Islet precursor cell (in vitro differentiated cells): ENCODE measurements at regions not wholly inside any gene's neighbourhood (a gene's known extent, or its start where the extent isn't known, plus 50 kb on each side); places are given as distances from the start of the nearest gene placed in this dataset.
"Not testable (repeated sequence)": the region's sequence is repeated elsewhere in the genome, so short reads cannot be mapped to it uniquely, and the experiment has no call there.

ENCODE experiments used
- DNase-seq: peaks from one replicate; pipeline ENCODE4 v3.0.0-alpha.2; 2018

DNA sequence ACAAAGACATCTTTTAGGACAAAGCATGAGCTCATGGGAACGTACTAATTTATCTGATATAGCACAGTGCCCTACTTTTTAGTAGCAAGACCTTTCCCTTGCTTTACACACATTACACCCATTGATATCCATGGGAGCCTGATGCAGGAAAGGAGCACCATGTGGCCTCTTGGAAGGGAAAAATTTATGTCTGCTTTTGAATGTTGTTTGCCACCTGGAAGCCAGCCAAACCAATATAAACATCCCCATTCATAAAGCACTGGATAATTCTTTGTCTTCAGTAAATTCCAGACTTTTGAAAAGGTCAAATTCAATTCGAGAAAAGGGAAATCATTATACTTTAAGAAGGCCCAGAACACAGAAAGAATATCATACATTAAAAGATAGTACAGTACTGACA, 152.3 kb upstream of the BEND6 start:
- no peak for DNase-seq

DNA sequence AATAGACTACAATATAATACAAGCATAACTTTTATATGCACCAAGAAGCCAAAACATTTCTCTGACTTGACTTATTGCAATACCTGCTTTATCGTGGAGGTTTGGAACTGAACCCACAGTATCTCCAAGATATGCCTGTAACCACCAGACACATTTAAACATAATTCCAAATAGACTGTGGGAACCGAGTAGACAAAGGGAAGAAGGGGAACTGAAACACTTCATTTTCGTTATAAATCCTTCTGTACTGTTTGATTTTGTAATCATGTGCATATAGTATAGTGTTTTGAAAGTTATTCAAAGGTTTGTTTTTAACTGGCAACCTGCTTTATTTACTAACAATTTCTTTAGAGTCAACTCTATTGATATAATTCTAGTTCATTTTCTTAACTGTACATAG, 154.9 kb upstream of the BEND6 start:
- DNase-seq: no peak

DNA sequence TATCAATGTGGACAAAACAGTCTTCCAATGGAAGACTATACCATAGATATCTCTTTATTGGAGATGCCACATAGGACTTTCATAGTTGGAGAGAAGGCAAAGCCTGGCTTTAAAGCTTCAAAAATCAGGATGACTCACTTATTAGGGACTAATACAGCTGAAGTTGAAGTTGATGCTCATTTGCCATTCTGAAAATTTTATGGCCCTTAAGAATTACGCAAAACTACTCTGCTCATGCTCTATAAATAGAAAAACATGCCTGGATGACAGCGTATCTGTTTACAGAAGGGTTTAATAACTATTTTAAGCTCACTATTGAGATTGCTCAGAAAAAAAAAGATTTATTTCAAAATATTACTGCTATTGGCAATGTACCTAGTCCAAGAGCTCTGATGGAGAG, 155.5 kb upstream of the DST start:
- DNase-seq: no peak

DNA sequence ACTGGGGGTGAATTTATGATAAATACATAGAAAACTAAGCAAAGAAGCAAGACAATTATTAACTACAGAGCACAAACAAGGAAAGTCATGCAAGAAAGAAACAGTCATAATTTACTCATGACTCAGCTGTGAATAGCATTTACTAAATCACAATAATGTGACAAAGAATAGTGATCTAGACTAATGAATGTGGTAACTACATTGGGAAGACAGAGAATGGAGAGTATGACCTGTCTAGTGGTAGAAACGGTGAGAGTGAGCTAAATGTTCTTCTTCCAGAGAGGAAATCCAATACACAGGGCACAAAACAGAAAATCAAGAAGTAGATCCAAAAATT, 153.5 kb upstream of the DST start:
- no peak for DNase-seq

DNA sequence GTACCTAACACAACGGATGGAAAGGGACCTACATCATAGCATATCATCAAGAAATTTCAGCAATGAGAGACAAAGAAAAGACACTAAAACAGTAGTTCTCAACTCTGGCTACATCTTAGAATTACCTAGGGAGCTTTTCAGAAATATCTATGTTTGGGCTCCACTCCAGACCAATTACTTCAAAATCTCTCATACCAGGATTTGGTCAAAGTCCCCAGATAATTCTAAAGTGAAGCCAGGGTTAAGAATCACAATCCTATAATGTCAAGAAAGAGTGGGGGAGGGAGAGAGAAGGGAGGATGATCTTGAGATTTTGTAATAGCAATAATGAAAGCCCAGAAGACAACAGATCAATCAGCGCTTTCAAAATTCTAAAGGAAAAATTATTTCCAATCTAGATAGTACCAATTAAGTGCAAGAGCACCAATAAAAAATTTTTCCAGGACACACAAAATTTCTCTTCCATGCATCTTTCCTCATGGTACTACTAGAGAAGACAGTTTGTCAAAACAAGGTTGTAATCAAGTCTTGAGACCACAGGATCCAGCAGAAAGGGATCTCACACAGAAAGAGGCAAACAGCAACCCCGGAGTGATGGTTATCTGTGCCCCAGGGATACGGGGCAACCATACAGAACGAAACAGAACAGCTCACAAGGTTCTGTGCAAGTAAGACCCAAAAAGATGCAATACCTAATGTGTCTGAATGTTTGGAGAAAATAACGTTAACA, 152.9 kb upstream of the DST start:
- peak; percentile 56 for DNase-seq

DNA sequence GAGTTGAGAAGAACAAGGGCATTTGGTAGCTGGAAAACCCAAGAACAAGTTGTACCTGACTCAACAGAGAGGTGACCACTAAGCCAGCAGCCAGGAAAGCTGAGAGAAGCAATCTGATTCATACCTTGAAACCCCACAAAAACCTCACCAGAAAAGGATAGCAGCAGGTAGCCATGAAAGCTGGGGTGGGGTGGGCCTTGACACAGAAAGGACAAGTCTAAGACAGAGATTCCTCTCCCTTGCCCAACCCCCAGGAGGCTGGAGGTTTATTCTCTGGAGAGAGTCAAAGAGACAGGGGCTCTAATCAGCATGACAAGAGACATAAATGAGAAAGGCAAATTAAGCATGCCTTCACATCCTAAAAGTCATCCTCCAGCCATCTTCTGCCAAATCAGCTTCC, 151.7 kb upstream of the DST start:
- DNase-seq: no peak

DNA sequence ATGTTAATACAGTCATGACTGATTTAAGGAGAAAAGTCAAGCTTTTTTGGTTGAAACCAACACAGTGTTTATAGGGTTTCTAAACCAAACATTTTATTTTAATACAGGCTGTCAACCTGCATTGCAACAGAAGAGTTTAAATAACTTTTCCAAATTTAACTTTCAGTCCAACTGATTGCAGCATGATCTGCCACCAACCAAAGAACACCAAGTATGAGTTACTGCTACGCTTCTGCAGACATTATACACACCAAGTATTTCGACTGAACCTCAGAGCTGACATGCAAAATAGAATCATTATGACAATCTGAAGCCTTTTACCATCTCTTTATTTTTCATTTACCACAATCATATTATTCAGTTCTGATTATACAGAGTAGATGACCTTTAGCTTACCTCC, 151.2 kb upstream of the DST start:
- DNase-seq: no peak

DNA sequence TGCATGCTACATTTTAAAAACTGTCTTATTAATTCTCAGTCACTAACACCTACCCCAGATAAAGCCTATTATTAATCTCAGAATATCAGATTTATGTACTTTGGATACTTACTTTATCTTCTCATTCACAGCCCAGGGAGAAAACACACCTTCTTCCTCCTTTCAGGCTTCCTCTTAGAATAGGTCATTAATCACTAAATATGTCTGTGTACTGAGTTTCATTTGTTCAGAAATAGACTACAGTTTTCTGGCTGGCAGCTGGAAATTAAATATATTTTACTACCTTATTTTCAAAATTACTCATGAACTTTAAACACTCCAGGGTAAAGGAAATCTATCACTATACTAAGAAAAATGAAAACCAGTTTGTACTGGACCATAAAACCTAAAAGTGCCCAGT, 147.7 kb upstream of the DST start:
- DNase-seq: no peak

DNA sequence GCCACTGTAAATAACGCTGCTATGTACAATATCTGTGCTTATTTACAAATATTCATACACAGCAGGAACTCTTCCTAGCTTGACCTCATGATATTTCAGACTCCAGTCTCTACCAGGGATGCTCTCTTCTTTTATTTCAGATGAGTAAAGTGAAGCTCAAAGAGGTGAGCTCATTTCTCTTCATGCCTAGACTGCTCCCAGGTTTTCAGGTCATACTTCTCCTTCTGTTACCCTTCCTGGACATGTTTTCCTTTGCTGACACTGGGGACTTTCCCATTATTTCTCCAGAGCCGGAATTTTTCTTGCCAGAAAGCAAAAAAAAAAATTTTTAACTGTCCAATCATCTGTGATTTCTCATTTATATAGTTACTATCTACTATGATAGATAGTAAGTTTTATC, 147.2 kb upstream of the DST start:
- DNase-seq: no peak

DNA sequence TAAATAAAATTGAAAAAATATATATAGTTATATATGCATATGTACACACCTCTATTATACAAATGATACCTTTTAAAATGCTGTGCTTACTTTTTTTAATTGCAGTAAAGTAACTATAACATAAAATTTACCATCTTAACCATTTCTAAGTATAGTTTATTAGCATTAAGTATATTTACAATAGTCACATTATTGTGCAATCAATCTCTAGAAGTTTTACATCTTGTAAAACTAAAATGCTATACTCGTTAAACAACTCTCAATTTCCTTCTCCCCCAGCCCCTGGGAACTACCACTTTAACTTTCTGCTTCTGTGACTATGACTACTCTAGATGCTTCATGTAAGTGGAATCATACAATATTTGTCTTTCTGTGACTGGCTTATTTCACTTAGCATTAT, 146.7 kb upstream of the DST start:
- no peak for DNase-seq

DNA sequence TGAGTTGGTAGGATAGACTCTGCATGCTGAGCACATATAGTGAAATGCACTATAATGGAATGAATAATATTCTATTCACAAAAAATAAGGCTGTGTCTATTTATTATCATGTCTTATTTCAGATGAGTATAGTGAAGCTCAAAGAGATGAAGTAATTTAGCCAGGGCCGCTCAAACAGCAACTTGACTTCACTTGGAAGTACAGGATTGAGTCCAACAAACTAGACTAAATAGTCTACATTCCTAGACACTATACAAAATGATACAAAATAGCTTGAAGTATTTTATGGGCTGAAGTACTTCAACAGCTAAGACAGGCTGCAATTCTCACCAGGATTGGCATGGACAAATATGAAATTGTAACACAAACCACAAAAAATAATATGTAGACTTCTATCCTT, 144.5 kb upstream of the DST start:
- DNase-seq: no peak

DNA sequence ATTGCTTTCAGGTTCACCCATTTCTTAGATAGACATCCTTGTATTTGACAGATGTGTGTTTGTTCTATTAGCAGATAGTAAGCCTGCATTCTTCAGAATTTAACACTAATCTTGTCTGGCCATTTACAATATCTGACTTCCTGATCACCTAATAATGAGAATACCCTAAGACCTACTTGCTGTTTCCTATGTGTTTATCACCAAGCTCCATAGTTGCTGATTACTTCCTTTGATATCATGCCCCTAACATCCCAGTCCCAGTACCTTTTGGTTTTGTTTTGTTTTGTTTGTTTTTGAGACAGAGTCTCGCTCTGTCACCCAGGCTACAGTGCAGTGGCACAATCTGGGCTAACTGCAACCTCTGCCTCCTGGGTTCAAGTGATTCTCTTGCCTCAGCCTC, 143.6 kb upstream of the DST start:
- DNase-seq: no peak

DNA sequence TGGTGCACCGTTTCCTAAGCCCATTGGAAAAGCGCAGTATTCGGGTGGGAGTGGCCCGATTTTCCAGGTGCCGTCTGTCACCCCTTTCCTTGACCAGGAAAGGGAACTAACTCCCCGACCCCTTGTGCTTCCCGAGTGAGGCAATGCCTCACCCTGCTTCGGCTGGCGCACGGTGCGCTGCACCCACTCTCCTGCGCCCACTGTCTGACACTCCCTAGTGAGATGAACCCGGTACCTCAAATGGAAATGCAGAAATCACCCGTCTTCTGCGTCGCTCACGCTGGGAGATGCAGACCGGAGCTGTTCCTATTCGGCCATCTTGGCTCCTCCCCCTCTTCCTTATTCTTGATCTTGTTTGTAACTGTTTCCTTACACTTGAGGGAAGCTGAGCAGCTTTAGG, 142.8 kb upstream of the DST start:
- not testable (repeated sequence) for DNase-seq

DNA sequence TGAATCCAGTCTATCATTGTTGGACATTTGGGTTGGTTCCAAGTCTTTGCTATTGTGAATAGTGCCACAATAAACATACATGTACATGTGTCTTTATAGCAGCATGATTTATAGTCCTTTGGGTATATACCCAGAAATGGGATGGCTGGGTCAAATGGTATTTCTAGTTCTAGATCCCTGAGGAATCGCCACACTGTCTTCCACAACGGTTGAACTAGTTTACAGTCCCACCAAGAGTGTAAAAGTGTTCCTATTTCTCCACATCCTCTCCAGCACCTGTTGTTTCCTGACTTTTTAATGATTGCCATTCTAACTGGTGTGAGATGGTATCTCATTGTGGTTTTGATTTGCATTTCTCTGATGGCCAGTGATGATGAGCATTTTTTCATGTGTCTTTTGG, 137.4 kb upstream of the DST start:
- not testable (repeated sequence) for DNase-seq

DNA sequence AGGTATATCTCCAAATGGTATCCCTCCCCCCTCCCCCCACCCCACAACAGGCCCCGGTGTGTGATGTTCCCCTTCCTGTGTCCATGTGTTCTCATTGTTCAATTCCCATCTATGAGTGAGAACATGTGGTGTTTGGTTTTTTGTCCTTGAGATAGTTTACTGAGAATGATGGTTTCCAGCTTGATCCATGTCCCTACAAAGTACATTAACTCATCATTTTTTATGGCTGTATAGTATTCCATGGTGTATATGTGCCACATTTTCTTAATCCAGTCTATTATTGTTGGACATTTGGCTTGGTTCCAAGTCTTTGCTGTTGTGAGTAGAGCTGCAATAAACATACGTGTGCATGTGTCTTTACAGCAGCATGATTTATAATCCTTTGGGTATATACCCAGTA, 135.8 kb upstream of the DST start:
- DNase-seq: not testable (repeated sequence)

DNA sequence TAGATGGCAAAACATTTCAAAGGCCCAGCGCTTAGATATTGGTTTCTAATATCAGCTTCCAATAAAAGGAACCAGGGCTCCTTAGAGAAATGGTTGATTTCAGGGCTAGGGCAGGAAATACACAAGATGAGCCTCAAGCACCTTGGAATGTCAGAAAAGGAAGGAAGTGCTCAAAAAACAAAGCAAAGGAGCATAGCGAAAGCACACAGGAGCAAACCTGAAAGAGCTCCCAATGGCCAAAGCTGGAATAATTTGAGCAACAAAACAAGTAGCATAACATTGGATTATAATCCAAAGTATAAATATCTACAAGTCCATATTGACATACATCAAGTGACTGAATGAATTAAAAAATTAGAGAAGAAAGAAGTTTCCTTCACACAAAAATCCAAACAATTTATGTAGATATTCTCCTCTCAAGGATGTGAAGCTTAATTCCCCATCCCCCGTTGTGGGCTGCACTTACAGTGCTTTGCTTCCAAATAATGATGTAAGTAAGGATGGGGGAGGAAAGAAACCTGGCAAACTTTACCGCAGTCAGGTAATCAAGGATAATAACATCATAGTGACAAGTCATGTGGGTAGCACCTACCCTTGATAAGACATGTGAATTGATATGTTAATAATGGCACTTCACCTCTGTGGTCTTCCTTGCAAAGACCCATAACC, 132.9 kb upstream of the DST start:
- DNase-seq: no peak

DNA sequence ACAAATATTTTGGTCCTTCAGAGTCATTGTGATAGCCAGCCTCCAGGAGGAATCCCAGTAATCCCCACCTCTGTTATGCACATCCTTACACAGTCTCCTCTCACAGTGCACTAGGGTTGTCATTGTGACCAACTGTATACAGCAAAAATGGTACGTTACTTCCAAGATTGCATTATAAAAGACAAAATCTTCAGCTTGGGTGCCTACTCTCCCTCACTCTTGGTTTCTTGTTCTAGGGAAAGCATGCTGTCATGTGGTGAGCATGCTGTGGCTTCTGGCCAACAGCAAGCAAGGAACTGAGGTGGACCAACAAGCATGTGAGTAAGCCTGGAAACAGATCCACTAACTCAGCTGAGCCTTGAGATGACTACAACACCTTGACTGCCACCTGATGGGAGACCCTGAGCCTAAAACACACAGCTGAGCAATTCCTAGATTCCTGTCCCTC, 130.1 kb upstream of the DST start:
- DNase-seq: peak; percentile 76

DNA sequence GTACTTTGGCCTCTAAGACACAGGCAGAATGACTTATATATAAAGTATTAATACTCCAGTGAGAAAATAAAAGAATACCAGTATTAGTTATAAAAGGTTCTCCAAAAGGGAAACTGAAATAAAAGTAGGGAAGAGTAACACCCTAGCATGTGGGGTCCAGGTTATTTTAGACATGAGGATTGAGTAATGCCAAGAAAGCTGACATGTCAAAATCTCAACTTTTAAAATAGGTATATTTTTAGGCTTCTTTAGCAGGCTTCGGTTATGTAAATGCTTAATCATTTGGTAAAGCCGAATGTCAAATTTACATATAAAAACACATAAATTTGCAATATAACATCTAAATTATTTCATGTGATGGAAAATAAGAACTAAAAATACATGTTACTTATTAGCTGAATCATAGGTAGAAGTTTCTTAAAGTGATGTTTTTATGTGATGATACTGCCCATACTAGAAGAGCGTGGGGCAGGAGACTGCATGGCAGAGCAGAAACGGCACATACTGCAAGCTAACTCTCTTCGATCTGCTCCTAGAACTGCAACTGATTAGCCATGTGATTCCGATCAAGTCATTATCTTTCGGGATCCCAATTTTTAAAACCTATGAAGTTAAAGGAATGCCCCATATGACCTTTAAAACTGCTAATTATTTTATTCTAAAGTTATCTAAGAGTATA, 129.4 kb upstream of the DST start:
- no peak for DNase-seq

DNA sequence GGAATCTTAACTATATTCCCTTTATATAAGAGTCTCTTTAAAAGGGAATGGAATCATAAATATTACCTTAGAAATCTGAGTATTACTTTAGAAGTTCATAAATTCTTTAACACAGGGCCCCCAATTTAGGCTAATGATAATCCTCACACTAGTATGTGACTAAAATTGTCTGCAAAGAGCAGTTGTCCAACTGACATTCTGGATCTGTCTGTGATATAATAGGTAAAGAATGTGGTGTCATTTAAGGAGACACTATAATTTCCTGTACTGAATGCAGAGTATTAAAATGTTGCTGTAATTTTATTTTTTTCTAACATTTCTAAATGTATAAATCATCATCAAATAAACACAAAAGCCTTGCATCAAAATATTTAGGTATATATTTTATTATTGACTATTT, 128.5 kb upstream of the DST start:
- DNase-seq: no peak

DNA sequence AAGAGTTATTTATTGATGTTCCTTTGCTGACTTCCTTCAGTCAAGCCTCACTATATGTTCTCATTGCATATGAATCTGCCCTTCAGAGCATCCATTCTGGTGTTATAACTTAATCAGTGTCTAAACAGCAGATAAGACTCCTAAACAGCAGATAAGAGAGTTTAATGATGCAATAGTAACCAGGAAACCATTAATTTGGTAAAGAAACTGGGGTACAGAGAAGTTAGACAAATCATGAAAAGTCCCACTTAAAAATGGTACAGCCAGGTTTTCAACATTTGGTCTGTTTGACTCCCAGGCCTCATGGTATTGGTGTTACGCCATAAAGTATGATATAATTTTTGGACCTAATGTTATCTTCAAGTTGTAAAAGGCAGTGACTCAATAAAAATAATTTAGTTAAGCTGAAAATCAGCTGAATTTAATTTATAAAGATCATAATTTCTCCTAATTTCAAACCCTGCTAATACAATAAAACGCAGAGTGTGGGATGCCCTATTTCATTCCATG, 127.4 kb upstream of the DST start:
- no peak for DNase-seq

DNA sequence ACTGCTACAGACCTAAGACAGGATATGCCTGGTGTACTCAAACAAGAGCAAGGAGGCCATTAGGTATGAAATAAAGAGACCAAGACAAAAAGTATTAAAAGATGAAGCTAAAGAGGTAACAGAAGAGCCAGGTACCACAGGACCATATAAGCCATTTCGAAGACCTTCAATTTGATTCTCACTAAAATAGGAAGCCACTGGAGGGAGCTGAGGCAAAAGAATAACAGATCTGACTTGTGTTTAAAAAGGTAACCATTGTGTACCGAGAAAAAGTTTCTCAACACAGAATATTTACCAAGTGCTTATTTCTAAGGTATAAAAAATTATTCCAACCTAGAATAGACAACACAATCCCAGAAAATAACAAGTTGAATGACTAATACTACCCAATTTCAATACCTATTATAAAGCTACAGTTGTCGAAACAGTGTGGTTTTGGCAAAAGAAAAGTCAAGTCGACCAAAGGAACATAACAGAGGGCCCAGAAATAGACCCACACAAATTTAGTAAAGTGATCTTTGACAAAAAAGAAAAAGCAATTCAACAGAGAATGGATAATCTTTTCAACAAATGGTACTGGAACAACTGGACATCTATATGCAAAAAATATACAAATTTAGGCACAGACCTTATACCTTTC, 125.3 kb upstream of the DST start:
- DNase-seq: no peak

DNA sequence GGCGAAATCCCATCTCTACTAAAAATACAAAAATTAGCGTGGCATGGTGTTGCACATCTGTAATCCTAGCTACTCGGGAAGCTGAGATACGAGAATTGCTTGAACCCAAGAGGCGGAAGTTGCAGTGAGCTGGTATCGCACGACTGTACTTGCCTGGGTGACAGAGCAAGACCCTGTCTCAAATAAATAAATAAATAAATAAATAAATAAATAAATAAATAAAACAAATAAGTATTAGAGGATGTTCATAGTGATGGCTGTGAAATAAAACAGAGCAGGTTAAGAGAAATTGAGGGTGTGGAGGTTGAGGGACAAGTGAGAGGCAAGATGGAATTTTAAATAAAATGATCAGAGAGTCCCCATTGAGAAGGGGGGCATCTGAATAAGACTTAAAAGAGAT, 124.7 kb upstream of the DST start:
- DNase-seq: no peak

DNA sequence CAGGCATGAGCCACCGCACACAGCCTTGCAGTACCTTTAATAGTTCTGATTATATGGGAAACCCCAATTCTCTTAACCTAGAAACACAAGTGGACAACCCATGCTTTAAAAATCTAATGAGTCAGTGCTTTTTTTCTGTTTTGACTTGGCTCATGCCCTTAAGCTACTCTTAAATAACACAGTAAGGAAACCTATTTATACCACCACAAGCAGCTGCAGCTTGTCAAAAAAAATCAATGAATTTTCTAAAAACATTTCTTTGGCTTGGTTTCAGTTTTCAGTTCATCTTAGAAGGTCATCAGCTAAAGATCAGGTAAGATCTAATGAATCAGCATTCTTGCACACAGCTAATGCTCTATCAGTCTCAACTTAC, 124.1 kb upstream of the DST start:
- no peak for DNase-seq
